Esophagus mucosa (tissue), 1 donor: ENCODE measurements at regions not wholly inside any gene's neighbourhood (a gene's known extent, or its start where the extent isn't known, plus 50 kb on each side); places are given as distances from the start of the nearest gene placed in this dataset.

ENCODE experiments used
- ATAC-seq: fragments of 200-7000 bp; cut with Tn5 transposase; one replicate; pipeline ENCODE4 v1.9.1; 2020
- donor health status: DM: yes; HTN: yes; CAD: no.

- peak; percentile 99 for ATAC-seq
Measured at GRCh38 chr1:221839782-221840395, 98.0 kb upstream of the DUSP10 start.

DNA sequence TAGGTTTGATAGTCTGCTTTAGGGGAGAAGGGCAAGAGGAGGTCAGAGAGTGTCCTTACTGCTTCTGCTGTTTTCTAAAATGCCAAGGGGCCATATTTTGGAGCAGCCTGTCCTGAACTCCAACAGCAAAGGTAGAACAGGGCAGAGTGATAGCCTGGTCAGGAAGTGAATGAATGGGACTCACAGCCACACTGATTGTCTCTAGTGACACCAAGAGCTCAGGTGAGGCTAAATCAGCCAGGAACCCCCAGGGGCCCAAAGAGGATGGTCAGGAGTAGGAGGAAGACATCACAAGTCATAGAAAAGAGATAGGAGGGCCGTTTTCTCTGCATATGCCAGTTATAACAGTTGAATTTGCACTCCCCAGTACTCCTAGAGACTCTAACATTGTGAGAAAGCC lies 97.4 kb upstream of the DUSP10 start:
- peak; percentile 21 for ATAC-seq

GRCh38 chr1:221837896-221838295 lies 96.0 kb upstream of the DUSP10 start:
- ATAC-seq = no peak

DNA sequence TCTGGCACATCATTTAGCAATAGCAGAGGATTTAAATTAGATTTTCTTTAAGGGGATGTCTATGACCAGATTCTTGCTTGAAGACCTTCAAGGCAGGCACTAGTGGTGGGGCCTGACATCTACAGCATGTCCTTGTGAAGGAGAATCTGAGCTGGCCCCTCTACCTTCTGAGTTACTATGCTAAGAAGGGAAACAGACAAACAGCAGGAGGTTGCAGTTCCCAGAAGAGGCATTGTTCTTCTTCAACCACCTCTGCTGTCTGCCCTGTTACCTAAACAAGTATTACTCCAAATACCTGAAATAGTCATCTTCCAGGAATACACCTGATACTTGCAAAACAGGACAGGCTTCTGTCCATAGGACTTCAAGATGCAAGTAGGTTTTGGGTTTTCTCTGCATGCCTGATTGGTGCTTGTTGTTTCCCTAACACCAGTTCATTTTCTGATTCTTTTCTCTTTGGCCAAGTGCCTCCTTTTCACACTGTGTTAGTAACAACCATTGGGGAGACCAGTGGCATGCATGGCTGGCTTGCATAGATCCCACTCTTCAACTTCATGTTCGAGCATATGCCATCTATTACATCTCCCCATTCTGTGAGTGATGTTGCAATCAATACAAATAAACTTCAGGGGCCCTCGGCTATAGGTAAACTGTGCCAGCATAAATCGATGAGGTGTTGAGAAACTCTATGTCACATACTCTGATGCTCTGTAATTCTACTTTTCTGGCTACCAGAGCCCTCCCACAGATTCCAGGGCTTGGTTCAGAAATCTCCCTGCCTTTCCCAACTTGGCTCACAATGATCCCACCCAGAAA lies 93.0 kb upstream of the DUSP10 start:
- peak; percentile 73 for ATAC-seq

DNA sequence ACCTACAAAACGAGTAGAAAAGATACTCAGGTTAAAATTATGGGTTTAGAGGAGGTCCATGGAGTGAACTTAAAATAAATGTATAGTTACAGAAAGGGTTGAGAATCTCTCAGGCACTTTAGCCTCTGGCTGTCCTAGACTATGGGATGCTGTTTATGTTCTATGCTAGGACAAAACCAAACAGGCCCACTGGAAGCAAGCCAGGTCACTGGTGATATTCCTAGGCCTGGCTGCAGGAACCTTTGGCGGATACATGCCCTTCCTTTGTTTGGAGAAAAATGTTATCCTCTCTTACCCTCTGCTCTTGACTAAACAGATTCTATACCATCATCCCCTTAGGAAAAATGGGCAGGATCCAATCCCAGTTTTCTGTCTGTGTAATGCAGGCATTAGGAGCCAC lies 90.7 kb upstream of the DUSP10 start:
- peak; percentile 43 for ATAC-seq

GRCh38 chr1:221832151-221832550 lies 90.3 kb upstream of the DUSP10 start:
- ATAC-seq = no peak

DNA sequence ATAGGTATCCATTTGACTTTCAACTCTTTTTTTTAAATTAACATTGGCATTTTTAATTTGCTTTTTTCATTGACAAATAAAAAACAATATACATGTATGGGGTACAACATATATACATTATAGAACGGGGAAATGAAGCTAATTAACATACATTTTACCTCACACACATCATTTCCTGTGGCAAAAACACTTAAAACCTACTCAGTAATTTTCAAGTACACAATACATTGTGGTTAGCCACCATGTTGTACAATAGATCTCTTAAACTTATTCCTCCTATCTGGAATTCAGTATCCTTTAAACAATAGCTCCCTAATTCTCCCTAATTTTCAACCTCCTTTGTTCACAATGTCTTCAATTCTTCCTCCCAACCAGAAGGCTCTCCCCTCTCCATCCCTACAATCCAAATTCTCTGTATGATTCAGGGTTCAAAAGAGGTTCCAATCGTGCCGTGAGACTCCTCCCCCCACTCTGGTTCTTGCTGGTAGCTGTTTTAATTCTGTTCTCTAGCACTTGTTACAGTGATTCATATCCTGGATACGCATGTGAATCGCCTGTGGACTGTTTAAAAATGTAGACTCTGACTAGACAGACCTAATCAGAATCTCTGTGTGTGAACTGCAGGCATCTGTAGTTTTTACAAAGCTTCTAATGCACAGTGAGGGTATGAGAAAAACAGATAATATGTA lies 87.6 kb upstream of the DUSP10 start:
- peak; percentile 85 for ATAC-seq

GRCh38 chr1:221827307-221827642 lies 85.4 kb upstream of the DUSP10 start:
- ATAC-seq = no peak

- ATAC-seq = no peak
Measured at GRCh38 chr1:221824909-221825308, 83.0 kb upstream of the DUSP10 start.

DNA sequence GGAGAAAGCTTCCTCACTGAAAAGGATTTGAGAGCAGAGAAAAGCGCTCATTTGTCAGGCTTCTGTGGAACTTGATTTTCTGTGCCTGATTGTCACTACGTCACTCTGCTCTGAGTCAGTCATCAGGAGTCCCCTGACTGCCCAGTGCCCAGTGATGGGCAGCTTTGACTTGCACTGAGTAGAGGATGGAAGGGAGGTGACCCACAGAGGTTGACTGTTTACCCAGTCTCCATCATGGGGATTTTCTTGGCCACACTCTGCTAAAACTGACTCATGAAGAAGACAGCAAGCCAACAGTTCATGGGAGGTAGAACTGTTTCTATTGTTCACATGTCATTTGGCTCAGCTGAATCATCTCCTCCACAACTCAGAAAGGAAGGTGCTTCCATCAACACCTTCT lies 82.1 kb upstream of the DUSP10 start:
- ATAC-seq = peak; percentile 96

- no peak for ATAC-seq
Measured at GRCh38 chr1:221823561-221823960, 81.7 kb upstream of the DUSP10 start.

DNA sequence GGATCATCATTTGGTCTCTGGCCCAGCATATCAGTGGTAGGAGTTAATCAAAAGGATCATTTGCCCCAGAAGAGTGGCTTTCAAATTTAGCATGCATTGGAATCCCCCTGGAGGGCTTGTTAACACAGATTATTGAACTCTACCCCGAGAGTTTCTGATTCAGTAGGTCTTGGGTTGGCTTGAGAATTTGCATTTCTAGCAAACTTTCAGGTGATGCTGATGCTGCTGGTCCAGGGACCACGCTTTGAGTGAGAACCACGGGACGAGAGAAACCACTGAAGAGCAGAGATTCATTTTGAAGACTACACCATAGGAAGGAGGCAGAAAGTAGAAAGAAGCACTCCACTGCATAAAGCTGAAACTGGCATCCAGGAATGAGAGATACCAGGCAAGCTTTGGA lies 81.3 kb upstream of the DUSP10 start:
- no peak for ATAC-seq

DNA sequence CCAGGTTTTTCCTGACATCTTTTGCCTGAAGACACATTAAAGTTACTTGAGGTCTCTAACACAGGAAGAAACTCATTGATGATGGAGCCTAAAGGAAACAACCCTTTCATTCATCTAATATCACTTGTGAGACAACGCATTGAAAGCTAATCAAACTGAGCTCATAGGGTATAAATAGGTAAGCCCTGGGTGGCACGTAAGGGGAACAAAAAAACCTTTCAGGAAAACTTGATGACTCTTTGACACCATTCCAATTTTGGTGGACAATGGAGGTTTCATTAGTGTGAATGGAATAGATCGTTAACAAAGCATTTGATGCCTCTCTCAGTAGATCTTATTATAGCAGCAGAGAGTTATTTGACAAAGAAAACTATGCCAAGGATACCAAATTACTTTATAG lies 80.7 kb upstream of the DUSP10 start:
- ATAC-seq = no peak

- ATAC-seq = peak; percentile 65
Measured at GRCh38 chr1:221816899-221817298, 75.0 kb upstream of the DUSP10 start.

DNA sequence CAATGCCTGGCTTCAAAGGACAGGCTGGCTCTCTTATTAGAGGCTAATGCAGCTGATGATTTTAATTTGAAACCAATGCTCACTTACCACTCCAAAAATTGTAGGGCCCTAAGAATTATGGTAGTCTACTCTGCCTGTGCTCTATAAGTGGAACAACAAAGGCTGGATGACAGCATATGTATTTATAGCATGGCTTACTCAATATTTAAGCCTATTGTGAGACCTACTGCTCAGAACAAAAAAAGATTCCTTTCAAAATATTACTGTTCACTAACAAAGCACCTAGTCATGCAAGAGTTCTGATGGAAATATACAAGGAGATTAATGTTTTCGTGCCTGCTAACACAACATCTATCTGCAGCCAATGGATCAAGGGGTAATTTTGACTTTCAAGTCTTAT lies 73.8 kb upstream of the DUSP10 start:
- peak; percentile 83 for ATAC-seq

- ATAC-seq = no peak
Measured at GRCh38 chr1:221813887-221814286, 72.0 kb upstream of the DUSP10 start.

DNA sequence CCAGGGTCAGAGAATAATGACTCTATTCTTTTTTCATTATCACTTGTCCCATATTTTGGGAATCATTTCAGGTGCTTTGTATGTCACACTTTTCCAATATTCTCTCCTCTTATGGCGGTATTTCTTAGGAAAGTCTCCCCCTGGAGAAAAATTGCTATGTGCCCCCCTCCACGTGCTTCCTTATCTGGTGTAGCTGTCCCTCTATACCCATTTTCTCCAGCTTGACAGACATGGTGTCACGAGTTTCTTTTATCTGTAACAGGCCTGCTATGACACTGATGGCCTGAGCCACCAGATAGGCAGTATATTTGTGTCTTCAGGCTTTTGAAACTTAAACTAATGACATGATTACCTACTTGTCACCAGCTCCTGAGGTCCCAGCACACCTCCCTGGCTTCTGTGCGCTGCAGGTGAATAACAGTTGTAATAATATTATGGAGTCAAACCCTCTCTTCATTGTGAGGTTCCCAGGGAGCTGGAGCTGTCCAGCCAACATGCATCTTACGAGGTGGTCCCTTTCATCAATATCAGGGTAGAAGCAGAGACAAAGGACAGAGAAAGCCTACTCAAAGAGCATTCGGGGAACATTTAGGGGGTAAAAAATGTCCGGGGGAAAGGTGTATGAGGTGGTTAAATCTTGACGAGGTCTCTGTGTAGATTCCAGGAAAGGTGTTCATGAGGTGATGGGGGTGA lies 71.2 kb upstream of the DUSP10 start:
- ATAC-seq = no peak

GRCh38 chr1:221812088-221812752 lies 70.3 kb upstream of the DUSP10 start:
- no peak for ATAC-seq

- peak; percentile 74 for ATAC-seq
Measured at GRCh38 chr1:221810406-221810805, 68.5 kb upstream of the DUSP10 start.

DNA sequence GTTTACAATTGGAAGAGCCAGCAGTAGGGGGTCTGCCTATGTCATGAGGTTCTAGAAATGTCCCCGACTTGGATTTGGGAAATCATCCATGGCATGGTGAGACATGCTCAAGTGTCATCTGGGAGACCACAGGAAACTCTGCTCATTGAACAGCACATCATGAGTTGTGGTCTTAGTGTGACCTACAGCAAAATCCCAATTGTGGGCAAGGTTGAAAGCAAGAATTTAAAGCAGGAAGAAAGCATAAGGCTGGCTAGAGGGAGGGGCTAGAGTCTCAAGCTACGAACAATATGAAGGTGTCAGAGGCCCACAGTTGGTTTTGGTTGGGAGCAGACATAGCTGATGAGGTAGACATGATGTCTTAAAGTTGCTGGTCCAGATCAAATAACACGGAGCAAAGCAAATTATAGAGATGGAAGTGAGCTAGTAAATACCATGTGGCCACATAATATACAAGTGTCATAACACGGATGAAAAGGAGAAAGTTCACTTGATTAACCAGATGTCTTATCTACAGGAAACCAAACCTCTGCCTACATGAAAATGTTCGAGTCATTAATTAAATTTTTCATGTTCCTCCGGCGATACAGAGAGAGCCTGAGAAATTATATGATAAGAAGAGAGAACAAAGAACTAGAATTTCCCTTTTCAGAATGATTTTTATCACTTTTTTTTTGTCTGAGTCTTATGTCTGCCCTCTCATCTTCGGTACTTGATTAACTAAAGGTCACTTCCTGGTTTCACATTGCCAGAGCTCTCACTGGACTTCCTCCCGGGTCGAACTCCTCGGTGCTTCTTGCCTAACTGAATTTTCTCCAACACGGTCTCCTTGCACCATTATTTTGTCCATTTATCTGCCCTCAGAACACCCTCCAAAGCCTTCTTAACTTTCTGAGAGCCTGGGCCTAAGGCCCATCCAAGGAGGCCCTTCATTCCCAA lies 67.5 kb upstream of the DUSP10 start:
- ATAC-seq = no peak

DNA sequence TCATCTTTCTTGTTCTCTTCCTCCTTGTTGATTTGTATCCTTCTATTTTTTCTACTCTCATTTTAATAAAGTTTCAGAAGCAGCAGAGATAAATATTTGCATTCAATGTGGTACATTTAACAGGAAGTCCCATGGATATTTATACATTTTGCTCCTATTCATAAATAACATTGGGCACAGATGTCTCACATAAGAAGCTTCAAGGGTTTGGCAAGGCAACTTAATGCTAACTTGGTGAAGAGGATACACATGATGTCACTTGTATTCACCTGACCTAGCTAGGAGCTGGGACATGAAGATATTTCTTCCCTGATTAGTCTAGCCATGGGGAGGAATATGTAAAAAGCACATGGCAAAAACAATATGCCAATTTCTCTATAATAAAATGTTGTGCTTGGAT lies 65.1 kb upstream of the DUSP10 start:
- ATAC-seq = no peak

- ATAC-seq = no peak
Measured at GRCh38 chr1:221806236-221806635, 64.3 kb upstream of the DUSP10 start.
